ENCODE measurements at regions not wholly inside any gene's neighbourhood (a gene's known extent, or its start where the extent isn't known, plus 50 kb on each side); places are given as distances from the start of the nearest gene placed in this dataset.

GRCh38 chr7:10266976-10267375 is 706.7 kb upstream of the PHF14 start:
- peak overlapping the region; percentile 52 for H3K4me2 ChIP-seq
- no peak overlapping the region for H3K4me3 ChIP-seq
- TF ChIP-seq EZH2 (IDR thresholded peaks at IDR 0.05; ENCODE audit: borderline replicate concordance) (no peak), CTCF (IDR thresholded peaks at IDR 0.05; ENCODE audit: poor library complexity) (no peak), EZH2phosphoT487 (IDR thresholded peaks at IDR 0.05; ENCODE audit: low read depth, severe bottlenecking, unreplicated experiment) (no peak)
- H3K9me2 ChIP-seq (replicated peaks; ENCODE audit: insufficient read depth), result no peaks in the 10 kb centered on the region
- 77% methylated on average over 2 of the region's 2 CpGs for WGBS (ENCODE audit: low lambda C conversion rate, missing lambda C conversion rate)
- H3K27ac ChIP-seq, result peak overlapping the region; percentile 3
- no peaks in the 10 kb centered on the region for H4K20me1 ChIP-seq (ENCODE audit: insufficient read depth, poor library complexity, severe bottlenecking)
- H3K9me3 ChIP-seq (ENCODE audit: low read depth), result no peaks in the 10 kb centered on the region
- no peak overlapping the region for H2AFZ ChIP-seq
- no peaks in the 10 kb centered on the region for H3K27me3 ChIP-seq
- H3K79me2 ChIP-seq, result no peaks in the 10 kb centered on the region
- DNase-seq (ENCODE audit: low spot score), result no peak
- peaks cover 12% of the 10 kb centered on the region for H3K4me1 ChIP-seq (ENCODE audit: insufficient read depth)
- H3K36me3 ChIP-seq (replicated peaks; ENCODE audit: insufficient read depth, low read depth), result no peaks in the 10 kb centered on the region

GRCh38 chr7:10268034-10268433 is 705.6 kb upstream of the PHF14 start:
- no peak for DNase-seq (ENCODE audit: low spot score)
- no peaks in the 10 kb centered on the region for H4K20me1 ChIP-seq (ENCODE audit: insufficient read depth, poor library complexity, severe bottlenecking)
- H3K4me1 ChIP-seq (ENCODE audit: insufficient read depth), result peaks cover 12% of the 10 kb centered on the region
- H3K27me3 ChIP-seq, result no peaks in the 10 kb centered on the region
- H3K36me3 ChIP-seq (replicated peaks; ENCODE audit: insufficient read depth, low read depth), result no peaks in the 10 kb centered on the region
- 41% methylated on average over 3 of the region's 3 CpGs for WGBS (ENCODE audit: low lambda C conversion rate, missing lambda C conversion rate)
- H3K4me3 ChIP-seq, result no peak overlapping the region
- no peak overlapping the region for H3K4me2 ChIP-seq
- no peak overlapping the region for H3K27ac ChIP-seq
- no peak overlapping the region for H2AFZ ChIP-seq
- H3K9me2 ChIP-seq (replicated peaks; ENCODE audit: insufficient read depth), result no peaks in the 10 kb centered on the region
- H3K9me3 ChIP-seq (ENCODE audit: low read depth), result no peaks in the 10 kb centered on the region
- no peaks in the 10 kb centered on the region for H3K79me2 ChIP-seq
- no peak for TF ChIP-seq CTCF (IDR thresholded peaks at IDR 0.05; ENCODE audit: poor library complexity)
- no peak for TF ChIP-seq EZH2 (IDR thresholded peaks at IDR 0.05; ENCODE audit: borderline replicate concordance)
- TF ChIP-seq EZH2phosphoT487 (IDR thresholded peaks at IDR 0.05; ENCODE audit: low read depth, severe bottlenecking, unreplicated experiment), result no peak

- H3K9me3 ChIP-seq (ENCODE audit: low read depth), result no peaks in the 10 kb centered on the region
- H3K36me3 ChIP-seq (replicated peaks; ENCODE audit: insufficient read depth, low read depth), result no peaks in the 10 kb centered on the region
- no peaks in the 10 kb centered on the region for H3K27me3 ChIP-seq
- no peak for DNase-seq (ENCODE audit: low spot score)
- H3K4me1 ChIP-seq (ENCODE audit: insufficient read depth), result no peaks in the 10 kb centered on the region
- no peaks in the 10 kb centered on the region for H3K79me2 ChIP-seq
- H3K9me2 ChIP-seq (replicated peaks; ENCODE audit: insufficient read depth), result no peaks in the 10 kb centered on the region
- H3K4me2 ChIP-seq, result no peak overlapping the region
- H4K20me1 ChIP-seq (ENCODE audit: insufficient read depth, poor library complexity, severe bottlenecking), result no peaks in the 10 kb centered on the region
- no peak overlapping the region for H3K27ac ChIP-seq
- no peak overlapping the region for H3K4me3 ChIP-seq
- TF ChIP-seq EZH2 (IDR thresholded peaks at IDR 0.05; ENCODE audit: borderline replicate concordance), result no peak
- TF ChIP-seq CTCF (IDR thresholded peaks at IDR 0.05; ENCODE audit: poor library complexity), result no peak
- TF ChIP-seq EZH2phosphoT487 (IDR thresholded peaks at IDR 0.05; ENCODE audit: low read depth, severe bottlenecking, unreplicated experiment), result no peak
- H2AFZ ChIP-seq, result no peak overlapping the region
Observed at GRCh38 chr7:10282909-10283308, 690.8 kb upstream of the PHF14 start.

GRCh38 chr7:10284001-10284400 is 689.7 kb upstream of the PHF14 start:
- WGBS (ENCODE audit: low lambda C conversion rate, missing lambda C conversion rate), result 96% methylated on average over 1 of the region's 1 CpG
- no peaks in the 10 kb centered on the region for H4K20me1 ChIP-seq (ENCODE audit: insufficient read depth, poor library complexity, severe bottlenecking)
- TF ChIP-seq EZH2phosphoT487 (IDR thresholded peaks at IDR 0.05; ENCODE audit: low read depth, severe bottlenecking, unreplicated experiment) (no peak), EZH2 (IDR thresholded peaks at IDR 0.05; ENCODE audit: borderline replicate concordance) (no peak), CTCF (IDR thresholded peaks at IDR 0.05; ENCODE audit: poor library complexity) (no peak)

More at GRCh38 chr7:10284001-10284400, 689.7 kb upstream of the PHF14 start:
- Histone ChIP-seq H3K4me2 (no peak overlapping the region), H3K27ac (no peak overlapping the region), H3K9me3 (ENCODE audit: low read depth) (no peaks in the 10 kb centered on the region), H3K36me3 (replicated peaks; ENCODE audit: insufficient read depth, low read depth) (no peaks in the 10 kb centered on the region), H3K4me1 (ENCODE audit: insufficient read depth) (no peaks in the 10 kb centered on the region), H2AFZ (no peak overlapping the region), H3K27me3 (no peaks in the 10 kb centered on the region), H3K79me2 (no peaks in the 10 kb centered on the region), H3K4me3 (no peak overlapping the region), H3K9me2 (replicated peaks; ENCODE audit: insufficient read depth) (no peaks in the 10 kb centered on the region)
- no peak for DNase-seq (ENCODE audit: low spot score)

All from hepatocyte (in vitro differentiated cells).